Stimulated activated CD4-positive, alpha-beta T cell treated with anti-CD3 and anti-CD28 coated beads, Interleukin-2, amount 100 ng/mL, for 48 hours (primary cell): ENCODE measurements at regions not wholly inside any gene's neighbourhood (a gene's known extent, or its start where the extent isn't known, plus 50 kb on each side); places are given as distances from the start of the nearest gene placed in this dataset.
"Not testable (repeated sequence)": the region's sequence is repeated elsewhere in the genome, so short reads cannot be mapped to it uniquely, and the experiment has no call there.

Experiments
- DNase-seq, 2 donors: peaks; one replicate each; pipeline ENCODE4 v3.0.0-alpha.2; 2020

DNA sequence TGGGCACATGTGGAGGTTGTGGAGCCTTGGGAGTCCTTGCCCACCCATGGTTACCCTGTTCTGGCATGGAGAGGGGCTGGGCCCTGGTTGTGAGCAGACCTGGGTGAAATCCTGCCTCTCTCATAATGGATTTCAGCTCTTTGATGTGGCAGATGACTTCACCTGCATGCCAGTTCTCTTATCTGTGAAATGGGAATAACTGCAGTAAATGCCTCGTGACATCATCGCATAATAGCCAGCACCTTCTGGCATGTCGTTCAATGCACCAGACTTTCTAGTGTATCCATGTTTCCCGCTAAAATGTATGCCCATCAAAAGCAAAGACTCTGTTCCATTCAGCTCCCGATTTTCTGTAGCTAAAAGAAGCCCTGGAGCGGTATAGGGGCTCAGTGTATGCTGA lies 197.6 kb downstream of the MAF start:
- DNase-seq, result no peak

DNA sequence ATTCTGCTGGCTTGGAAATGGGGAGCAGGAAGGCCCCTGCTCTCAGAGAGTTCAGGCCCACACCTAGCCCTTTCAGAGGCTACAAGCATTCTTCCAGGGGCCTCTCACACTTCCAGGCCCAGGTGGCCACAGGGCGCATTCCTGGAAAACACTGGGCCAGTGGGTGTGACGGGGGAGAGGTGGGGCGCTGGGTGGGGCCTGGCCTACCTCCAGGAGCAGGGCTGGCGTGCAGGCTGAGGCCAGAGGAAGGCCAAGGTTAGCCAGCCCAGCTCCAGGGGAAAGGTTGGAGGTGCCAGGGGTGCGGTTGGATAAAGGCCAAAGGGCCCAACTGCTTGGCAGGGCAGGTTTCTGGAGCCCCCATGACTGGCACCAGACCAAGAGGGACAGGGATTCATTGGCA lies 198.2 kb downstream of the MAF start:
- DNase-seq, result no peak

- DNase-seq, result no peak
Measured at GRCh38 chr16:79401782-79402181, 198.8 kb downstream of the MAF start.

DNA sequence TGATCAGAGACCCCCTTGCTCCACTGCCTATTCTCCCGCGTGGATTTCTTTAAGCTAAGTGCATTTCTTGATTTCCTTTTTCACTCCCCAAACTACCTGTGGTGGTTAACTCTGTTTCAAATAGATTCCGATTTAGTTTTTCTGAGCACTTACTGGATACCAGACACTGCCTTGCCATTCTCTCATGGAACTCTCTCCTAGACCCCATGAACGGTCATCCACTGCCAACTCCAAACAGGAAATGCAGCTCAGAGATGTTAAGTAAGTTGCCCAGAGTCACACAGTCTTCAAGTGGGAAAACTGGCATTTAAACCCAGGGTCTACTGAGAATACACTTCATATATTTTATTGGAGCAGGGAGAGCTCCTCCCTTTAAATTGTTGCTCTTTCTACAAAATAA lies 199.4 kb downstream of the MAF start:
- DNase-seq, result no peak

- no peak for DNase-seq
Measured at GRCh38 chr16:79400462-79401149, 199.9 kb downstream of the MAF start.

- no peak for DNase-seq
Measured at GRCh38 chr16:79395591-79395990, 204.9 kb downstream of the MAF start.

DNA sequence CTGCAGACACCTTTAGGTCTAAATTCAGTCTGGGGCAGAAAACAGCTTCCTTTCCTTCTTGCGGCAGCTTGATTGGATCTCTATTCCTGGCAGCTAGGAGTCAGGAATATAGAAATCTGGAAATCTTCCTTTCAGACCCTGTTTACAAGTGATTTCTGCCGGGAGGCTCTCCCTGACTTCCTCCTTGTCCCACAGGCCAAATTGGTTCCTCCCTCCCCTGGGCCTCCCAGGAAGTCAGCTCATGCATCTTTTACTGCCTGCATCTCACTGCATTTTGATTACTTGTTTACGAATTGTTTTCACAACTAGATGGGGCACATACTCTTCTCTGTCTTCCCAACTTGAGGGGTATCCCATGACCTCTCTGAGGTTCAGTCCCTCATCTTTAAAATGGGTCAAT lies 206.3 kb downstream of the MAF start:
- no peak for DNase-seq

DNA sequence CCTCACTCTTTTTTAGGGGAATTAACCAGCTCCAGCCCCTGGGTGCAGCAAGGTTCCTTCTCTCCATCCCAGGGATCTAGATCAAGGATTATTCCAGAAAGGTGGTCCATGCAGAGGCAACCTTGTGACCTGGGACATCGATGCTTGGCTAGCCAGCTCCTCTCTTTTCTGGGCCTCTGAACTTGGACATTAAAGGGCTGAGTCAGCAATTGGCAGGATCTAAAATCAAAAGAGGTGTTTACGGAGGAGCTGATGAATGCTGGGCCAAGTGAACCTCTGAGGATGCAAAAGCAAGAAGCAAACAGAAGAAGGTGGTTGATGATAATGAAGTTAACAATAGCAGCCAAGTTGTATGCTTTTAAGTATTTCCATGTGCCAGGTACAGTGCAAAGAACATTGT lies 207.0 kb downstream of the MAF start:
- no peak for DNase-seq

GRCh38 chr16:79393127-79393526 lies 207.4 kb downstream of the MAF start:
- no peak for DNase-seq

GRCh38 chr16:79392081-79392480 lies 208.5 kb downstream of the MAF start:
- no peak for DNase-seq

DNA sequence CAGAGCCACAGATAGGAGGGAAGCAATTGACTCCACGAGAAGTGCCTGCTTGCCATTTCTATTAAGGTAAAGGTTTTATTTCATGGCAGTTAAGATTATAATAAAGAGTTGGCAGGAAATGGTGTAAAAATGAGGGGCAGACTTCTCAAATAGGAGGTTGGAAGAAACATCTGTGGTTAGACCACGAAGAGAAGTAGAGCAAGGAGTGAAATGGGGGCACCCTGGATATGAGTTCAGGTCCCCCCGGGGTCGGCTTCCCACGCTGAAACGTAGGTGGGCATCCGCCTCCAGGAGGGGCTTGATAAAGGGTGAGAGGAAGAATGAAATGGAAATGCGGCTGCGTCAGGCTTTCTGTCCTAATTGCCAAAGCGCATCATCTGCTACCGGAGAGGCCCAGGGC lies 209.1 kb downstream of the MAF start:
- DNase-seq, result no peak

GRCh38 chr16:79390481-79391051 lies 210.0 kb downstream of the MAF start:
- DNase-seq, result no peak

GRCh38 chr16:79388396-79388795 lies 212.1 kb downstream of the MAF start:
- no peak for DNase-seq

GRCh38 chr16:79386299-79386698 lies 214.2 kb downstream of the MAF start:
- no peak for DNase-seq

- no peak for DNase-seq
Measured at GRCh38 chr16:79381603-79382042, 218.9 kb downstream of the MAF start.

DNA sequence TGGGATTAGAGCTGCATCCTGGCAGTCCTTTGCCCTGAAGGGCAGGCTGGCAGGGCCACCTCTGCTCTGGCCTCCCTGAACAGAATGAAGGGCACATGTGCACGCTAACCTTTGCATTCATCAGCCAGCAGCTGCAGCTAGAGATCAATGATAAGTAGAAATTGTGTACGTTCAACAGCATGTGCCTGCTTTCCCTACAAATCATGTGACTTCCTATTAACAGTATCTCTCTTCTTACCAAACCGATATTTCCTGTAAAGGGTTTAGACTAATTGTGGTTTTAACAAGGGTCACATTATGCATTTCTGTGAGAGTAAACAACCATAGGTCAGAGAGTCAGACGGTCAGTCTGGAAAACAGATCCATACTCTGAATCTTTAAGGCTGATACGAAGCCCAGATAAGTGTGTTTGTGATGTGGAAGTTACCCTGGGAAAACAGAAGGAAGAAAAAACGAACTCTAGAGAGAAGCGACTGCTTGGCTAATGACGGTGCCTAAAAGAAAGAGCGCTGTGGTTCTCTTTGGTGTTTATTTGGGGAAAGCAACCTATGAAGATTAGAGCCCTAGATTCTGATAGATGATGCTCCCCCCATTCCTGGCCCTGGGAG lies 219.4 kb downstream of the MAF start:
- DNase-seq, result no peak

DNA sequence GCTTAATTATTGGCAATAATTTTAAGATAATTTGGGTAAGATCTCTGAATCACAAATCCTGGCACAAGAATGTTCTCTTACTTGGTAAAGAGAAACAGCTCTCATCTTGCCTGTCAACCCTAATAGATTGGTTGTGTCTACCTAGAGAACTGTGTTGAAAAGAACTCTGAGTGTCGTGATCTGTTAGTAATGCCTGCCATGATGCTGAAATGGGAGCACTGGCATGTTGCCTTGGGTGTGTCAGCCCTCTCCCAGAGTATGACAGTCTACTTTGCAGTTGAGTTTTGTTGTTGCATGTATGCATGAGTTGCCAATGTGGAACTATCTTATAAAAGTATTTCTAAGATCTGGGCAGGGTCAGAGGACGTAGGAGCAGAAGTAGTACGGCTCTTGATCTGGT lies 221.4 kb downstream of the MAF start:
- no peak for DNase-seq

GRCh38 chr16:79377082-79377481 lies 223.5 kb downstream of the MAF start:
- DNase-seq, result not testable (repeated sequence)

DNA sequence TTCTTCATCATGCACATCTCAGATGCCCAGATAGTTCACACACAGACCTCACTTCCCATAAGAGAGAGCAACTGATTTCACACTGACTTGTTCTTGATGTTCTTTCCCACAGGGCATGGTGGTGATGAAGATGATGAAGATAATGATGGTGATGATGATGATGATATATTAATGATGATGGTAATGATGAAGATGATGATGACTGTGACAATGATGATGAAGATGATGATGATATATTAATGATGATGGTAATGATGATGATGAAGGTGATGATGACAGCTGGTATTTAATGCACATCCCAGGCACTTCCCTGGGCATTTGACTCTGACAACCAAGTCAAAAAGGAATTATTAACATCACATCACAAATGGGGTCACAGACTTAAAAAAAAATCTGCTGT lies 225.2 kb downstream of the MAF start:
- DNase-seq, result no peak

DNA sequence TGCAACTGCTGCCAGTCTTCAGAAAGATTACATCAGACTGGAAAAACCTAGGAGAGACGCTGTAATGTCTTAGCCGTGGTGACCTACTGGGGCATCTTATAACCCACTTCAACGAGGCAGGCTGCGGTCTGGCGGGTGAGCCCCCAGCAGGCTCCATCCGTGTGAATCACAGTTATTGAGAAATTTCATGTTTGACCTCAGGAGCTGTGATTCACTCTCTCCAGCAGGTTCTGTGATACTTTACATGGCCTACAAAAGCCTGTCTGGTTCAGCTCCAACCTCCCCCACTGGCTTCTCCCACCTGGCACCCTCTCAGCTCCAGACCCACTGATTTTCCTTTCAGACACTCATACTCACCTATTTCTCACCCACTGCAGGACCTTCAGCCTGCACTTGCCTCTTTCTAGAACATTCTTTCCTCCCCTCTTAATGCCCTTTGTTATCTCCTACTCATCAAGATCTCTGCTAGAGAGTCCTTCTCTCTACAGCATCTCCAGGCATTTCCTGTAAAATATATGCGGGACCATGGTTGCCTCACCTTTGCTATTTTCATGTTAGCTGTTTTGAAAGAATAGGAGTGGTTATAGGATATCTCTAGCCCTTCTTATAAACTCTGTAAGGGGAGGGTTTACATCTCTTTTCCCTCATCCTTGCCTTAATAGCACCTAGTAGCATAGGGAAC lies 227.9 kb downstream of the MAF start:
- peak; percentile 10 to 11 for DNase-seq

- no peak for DNase-seq
Measured at GRCh38 chr16:79370736-79371135, 229.8 kb downstream of the MAF start.

DNA sequence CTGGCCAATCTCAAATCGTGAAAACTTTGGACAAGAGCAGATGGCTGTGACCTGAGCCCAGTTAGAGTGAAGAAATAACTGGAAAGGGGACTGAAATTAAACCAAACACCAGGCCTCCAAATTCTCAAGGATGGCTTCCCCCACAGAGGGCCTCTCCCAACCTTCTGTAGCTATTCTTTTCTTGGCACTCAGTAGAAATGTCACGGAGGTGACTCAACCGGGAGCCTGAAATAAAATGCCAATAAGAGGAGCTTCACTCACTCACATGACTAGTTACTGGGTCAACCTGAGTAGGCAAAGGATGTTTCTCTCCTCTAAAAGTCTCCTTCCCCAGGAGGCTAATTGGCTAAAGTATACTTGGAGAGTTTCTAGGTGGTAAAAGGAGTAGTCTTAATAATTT lies 230.7 kb downstream of the MAF start:
- no peak for DNase-seq

GRCh38 chr16:79367822-79368221 lies 232.7 kb downstream of the MAF start:
- DNase-seq, result no peak

DNA sequence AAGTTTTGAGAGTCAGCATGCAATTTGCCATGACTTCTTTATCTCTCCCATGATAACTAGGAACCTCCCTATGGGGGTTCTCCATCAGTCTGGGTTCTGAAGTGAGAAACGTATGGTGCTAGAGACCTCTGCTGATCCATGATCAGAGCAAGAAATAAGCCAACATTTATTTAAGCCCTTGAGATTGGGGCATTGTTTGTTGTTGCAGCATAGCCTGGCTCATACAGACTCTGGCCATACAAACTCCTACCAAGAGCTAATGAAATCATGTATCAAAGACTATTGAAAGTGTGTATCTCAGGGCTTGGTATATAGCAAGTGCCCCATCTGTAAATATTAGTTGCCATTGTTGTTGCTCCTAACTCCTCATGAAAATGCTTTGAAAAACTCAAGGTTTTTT lies 233.9 kb downstream of the MAF start:
- DNase-seq, result no peak
